ENCODE measurements at regions not wholly inside any gene's neighbourhood (a gene's known extent, or its start where the extent isn't known, plus 50 kb on each side); places are given as distances from the start of the nearest gene placed in this dataset.

DNA sequence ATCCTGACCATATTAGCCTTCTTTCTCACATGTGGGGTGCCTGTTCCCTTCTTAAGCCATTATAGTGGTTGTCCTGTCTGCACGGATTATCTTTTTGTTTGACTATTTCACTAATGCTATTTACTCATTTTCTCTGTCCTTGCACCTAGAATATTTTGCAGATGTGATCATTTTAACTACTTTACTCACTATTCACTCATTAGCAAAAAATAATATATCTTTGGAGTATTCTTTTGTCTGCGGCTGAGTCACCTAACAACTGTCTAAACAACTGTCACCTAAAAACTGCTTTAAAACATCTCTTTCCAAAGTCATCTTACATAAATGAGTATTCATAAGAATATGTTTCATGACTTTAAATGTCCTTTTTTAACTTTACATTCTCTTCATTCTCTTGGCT lies 87.4 kb downstream of the KCNJ2 start:
- H3K9me3 ChIP-seq = no peaks in the 10 kb centered on the region
- H3K27ac ChIP-seq = no peak overlapping the region
- H3K4me1 ChIP-seq = no peaks in the 10 kb centered on the region
- H3K36me3 ChIP-seq = no peaks in the 10 kb centered on the region
- no peaks in the 10 kb centered on the region for H3K27me3 ChIP-seq
- intact Hi-C loops (cut with DNase I) = no loop called here
- TF ChIP-seq, protein P1, sequence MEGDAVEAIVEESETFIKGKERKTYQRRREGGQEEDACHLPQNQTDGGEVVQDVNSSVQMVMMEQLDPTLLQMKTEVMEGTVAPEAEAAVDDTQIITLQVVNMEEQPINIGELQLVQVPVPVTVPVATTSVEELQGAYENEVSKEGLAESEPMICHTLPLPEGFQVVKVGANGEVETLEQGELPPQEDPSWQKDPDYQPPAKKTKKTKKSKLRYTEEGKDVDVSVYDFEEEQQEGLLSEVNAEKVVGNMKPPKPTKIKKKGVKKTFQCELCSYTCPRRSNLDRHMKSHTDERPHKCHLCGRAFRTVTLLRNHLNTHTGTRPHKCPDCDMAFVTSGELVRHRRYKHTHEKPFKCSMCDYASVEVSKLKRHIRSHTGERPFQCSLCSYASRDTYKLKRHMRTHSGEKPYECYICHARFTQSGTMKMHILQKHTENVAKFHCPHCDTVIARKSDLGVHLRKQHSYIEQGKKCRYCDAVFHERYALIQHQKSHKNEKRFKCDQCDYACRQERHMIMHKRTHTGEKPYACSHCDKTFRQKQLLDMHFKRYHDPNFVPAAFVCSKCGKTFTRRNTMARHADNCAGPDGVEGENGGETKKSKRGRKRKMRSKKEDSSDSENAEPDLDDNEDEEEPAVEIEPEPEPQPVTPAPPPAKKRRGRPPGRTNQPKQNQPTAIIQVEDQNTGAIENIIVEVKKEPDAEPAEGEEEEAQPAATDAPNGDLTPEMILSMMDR (IDR thresholded peaks at IDR 0.05) = no peak
- no peak for TF ChIP-seq POLR2AphosphoS5 (IDR thresholded peaks at IDR 0.05; ENCODE audit: insufficient read depth in 1 of 2, low read depth in 1 of 2)
- TF ChIP-seq POLR2A (IDR thresholded peaks at IDR 0.05) = no peak
- H3K4me3 ChIP-seq = no peak overlapping the region
- no peak for DNase-seq (ENCODE audit: extremely low spot score in 2 of 2)

GRCh38 chr17:70258465-70258864 lies 89.1 kb downstream of the KCNJ2 start:
- intact Hi-C loops (cut with DNase I) = no loop called here
- TF ChIP-seq POLR2AphosphoS5 (IDR thresholded peaks at IDR 0.05; ENCODE audit: insufficient read depth in 1 of 2, low read depth in 1 of 2) = no peak
- no peak for TF ChIP-seq POLR2A (IDR thresholded peaks at IDR 0.05)
- TF ChIP-seq, protein P1 (IDR thresholded peaks at IDR 0.05) = no peak
- DNase-seq (ENCODE audit: extremely low spot score in 2 of 2) = no peak
- Histone ChIP-seq H3K9me3 (no peaks in the 10 kb centered on the region), H3K27me3 (no peaks in the 10 kb centered on the region), H3K4me1 (no peaks in the 10 kb centered on the region), H3K4me3 (no peak overlapping the region), H3K36me3 (no peaks in the 10 kb centered on the region), H3K27ac (no peak overlapping the region)

DNA sequence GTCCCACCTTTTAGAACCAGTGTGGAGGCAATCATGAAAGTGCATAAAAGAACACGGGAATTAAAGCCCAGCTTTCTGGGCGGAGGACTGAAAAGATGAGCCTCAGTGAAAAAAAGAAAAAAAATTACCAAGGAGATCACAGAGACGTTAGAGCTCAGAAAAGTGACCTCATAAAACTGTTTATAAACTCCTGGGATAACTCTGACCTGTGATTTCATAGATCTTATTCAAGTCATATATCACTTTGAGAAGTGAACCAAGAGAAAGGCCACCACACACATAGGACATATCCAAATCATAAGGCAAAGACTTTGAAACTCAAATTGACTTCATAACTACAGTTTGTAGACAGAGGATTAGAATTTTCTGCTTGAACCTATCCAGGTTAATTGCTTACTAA lies 90.1 kb downstream of the KCNJ2 start:
- Histone ChIP-seq H3K27ac (no peak overlapping the region), H3K4me1 (no peaks in the 10 kb centered on the region), H3K36me3 (no peaks in the 10 kb centered on the region), H3K4me3 (no peak overlapping the region), H3K27me3 (no peaks in the 10 kb centered on the region), H3K9me3 (no peaks in the 10 kb centered on the region)
- no peak for DNase-seq (ENCODE audit: extremely low spot score in 2 of 2)
- no peak for TF ChIP-seq POLR2A (IDR thresholded peaks at IDR 0.05)
- TF ChIP-seq, protein P1 (IDR thresholded peaks at IDR 0.05) = no peak
- no peak for TF ChIP-seq POLR2AphosphoS5 (IDR thresholded peaks at IDR 0.05; ENCODE audit: insufficient read depth in 1 of 2, low read depth in 1 of 2)
- intact Hi-C loops (cut with DNase I) = no loop called here

DNA sequence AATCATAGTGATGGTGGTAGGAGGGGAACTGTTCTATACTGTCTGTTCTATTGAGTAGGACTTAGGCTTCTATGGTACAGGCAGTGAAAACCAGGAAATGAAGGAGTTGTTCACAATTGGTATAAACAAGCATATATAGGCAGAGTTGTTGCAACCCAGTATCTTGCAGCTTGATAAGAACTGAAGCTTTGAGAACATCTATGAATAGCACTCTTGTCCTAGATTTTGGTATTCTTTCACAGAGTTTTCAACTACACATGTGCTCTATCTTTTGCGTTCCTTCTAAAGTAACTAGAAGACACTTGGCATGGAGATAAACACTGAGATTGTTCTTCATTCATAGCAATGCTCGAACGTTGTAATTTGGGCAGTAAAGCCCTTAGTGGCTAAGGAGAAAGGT lies 91.8 kb downstream of the KCNJ2 start:
- no peak for DNase-seq (ENCODE audit: extremely low spot score in 2 of 2)
- intact Hi-C loops (cut with DNase I) = no loop called here
- H3K4me1 ChIP-seq = no peaks in the 10 kb centered on the region
- no peak overlapping the region for H3K27ac ChIP-seq
- no peak overlapping the region for H3K4me3 ChIP-seq
- TF ChIP-seq POLR2A (IDR thresholded peaks at IDR 0.05) = no peak
- TF ChIP-seq POLR2AphosphoS5 (IDR thresholded peaks at IDR 0.05; ENCODE audit: insufficient read depth in 1 of 2, low read depth in 1 of 2) = no peak
- TF ChIP-seq, protein P1 (IDR thresholded peaks at IDR 0.05) = no peak
- no peaks in the 10 kb centered on the region for H3K27me3 ChIP-seq
- H3K36me3 ChIP-seq = no peaks in the 10 kb centered on the region
- H3K9me3 ChIP-seq = no peaks in the 10 kb centered on the region

DNA sequence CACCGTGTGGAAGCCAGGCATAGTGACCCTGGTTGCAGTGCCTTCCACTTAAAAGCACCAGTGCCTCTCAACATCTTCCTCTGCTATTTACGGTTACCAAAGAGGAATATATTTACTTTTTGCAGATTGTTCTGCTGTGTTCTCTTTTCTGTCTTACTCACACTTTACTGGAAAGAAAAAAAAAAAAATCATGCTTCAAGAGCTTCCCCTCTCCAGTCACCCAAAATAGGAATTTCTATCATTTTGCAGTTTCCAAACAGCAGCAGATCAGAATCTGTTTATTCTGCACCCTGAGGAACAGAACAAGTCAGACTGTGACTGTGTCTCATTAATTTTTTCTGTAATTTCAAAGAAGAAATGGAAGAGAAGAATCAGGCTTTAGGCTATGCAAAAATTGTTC lies 96.1 kb downstream of the KCNJ2 start:
- H3K9me3 ChIP-seq = no peaks in the 10 kb centered on the region
- no peaks in the 10 kb centered on the region for H3K4me1 ChIP-seq
- H3K27ac ChIP-seq = no peak overlapping the region
- no peaks in the 10 kb centered on the region for H3K36me3 ChIP-seq
- H3K4me3 ChIP-seq = no peak overlapping the region
- TF ChIP-seq POLR2AphosphoS5 (IDR thresholded peaks at IDR 0.05; ENCODE audit: insufficient read depth in 1 of 2, low read depth in 1 of 2) (no peak), POLR2A (IDR thresholded peaks at IDR 0.05) (no peak)
- TF ChIP-seq, protein P1 (IDR thresholded peaks at IDR 0.05) = no peak
- intact Hi-C loops (cut with DNase I) = no loop called here
- no peak for DNase-seq (ENCODE audit: extremely low spot score in 2 of 2)
- no peaks in the 10 kb centered on the region for H3K27me3 ChIP-seq

Measured in vagina (tissue), 2 donors.